Upper lobe of left lung (tissue), 4 donors: ENCODE measurements at regions not wholly inside any gene's neighbourhood (a gene's known extent, or its start where the extent isn't known, plus 50 kb on each side); places are given as distances from the start of the nearest gene placed in this dataset.

ENCODE experiments used
- EP300 ChIP-seq, 4 donors: sonication (generic); formaldehyde crosslinking; IDR thresholded peaks; one replicate each; pipeline ENCODE4 v1.5.1; 2017; ENCODE audit warnings: antibody characterized with exemption in 4 of 4, control low read depth in 2 of 4
- POLR2A ChIP-seq, 4 donors: fragments of 450-650 bp; IDR thresholded peaks; one replicate each; pipeline ENCODE4 v1.5.1; 2016 to 2017; ENCODE audit warnings: antibody characterized with exemption in 4 of 4, mild to moderate bottlenecking in 2 of 4
- POLR2AphosphoS5 ChIP-seq, 2 donors: sonication (generic); formaldehyde crosslinking; IDR thresholded peaks; one replicate each; pipeline ENCODE4 v1.5.1; 2017; ENCODE audit warnings: antibody characterized with exemption in 2 of 2
- TF ChIP-seq, protein P1 (sequence below), 6 experiments: fragments of 450-650 bp in 4 of 6; fragments of 200-600 bp in 2 of 6; sonication (generic) in 2 of 6; IDR thresholded peaks; one replicate each; pipeline ENCODE4 v1.5.1; 2016 to 2019; ENCODE audit warnings: antibody characterized with exemption in 6 of 6

DNA sequence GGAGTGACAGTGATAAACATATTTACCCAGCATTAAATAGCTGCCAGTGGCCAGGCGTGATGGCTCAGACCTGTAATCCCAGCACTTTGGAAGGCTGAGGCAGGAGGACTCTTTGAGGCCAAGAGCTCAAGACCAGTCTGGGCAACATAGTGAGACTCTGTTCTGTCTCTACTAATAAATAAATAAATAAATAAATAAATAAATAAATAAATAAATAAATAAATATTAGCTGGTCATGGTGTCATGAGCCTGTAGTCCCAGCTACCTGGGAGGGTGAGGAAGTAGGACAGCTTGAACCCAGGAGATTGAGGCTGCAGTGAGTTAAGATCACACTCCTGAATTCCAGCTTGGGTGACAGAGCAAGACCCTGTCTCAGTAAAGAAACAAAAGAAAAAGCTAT lies 384.0 kb upstream of the ADARB2 start:
- TF ChIP-seq, protein P1, sequence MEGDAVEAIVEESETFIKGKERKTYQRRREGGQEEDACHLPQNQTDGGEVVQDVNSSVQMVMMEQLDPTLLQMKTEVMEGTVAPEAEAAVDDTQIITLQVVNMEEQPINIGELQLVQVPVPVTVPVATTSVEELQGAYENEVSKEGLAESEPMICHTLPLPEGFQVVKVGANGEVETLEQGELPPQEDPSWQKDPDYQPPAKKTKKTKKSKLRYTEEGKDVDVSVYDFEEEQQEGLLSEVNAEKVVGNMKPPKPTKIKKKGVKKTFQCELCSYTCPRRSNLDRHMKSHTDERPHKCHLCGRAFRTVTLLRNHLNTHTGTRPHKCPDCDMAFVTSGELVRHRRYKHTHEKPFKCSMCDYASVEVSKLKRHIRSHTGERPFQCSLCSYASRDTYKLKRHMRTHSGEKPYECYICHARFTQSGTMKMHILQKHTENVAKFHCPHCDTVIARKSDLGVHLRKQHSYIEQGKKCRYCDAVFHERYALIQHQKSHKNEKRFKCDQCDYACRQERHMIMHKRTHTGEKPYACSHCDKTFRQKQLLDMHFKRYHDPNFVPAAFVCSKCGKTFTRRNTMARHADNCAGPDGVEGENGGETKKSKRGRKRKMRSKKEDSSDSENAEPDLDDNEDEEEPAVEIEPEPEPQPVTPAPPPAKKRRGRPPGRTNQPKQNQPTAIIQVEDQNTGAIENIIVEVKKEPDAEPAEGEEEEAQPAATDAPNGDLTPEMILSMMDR (IDR thresholded peaks at IDR 0.05) = no peak
- TF ChIP-seq POLR2AphosphoS5 (IDR thresholded peaks at IDR 0.05) (no peak), EP300 (IDR thresholded peaks at IDR 0.05) (no peak), POLR2A (IDR thresholded peaks at IDR 0.05) (no peak)
